SK-N-SH treated with all-trans-retinoic acid at 6 μM for 48 hours (cell line): ENCODE measurements at regions not wholly inside any gene's neighbourhood (a gene's known extent, or its start where the extent isn't known, plus 50 kb on each side); places are given as distances from the start of the nearest gene placed in this dataset.

Experiments used
- ARNTL ChIP-seq: fragments of 450-650 bp; formaldehyde crosslinking; IDR thresholded peaks from 2 replicates; pipeline ENCODE4 v1.5.0; 2020; ENCODE audit warnings: low read depth, mild to moderate bottlenecking, moderate library complexity, borderline replicate concordance
- CREB5 ChIP-seq: fragments of 250-450 bp; sonication (Bioruptor Pico); IDR thresholded peaks from 2 replicates; pipeline ENCODE4 v1.5.1; 2020; ENCODE audit warnings: low read depth, mild to moderate bottlenecking, moderate library complexity
- CSDC2 ChIP-seq: fragments of 250-450 bp; sonication (Bioruptor Pico); IDR thresholded peaks from 2 replicates; pipeline ENCODE4 v1.5.0; 2020; ENCODE audit warnings: mild to moderate bottlenecking, moderate library complexity
- CSRNP3 ChIP-seq: fragments of 250-450 bp; sonication (Bioruptor Pico); IDR thresholded peaks from 2 replicates; pipeline ENCODE4 v1.5.1; 2021; ENCODE audit warnings: mild to moderate bottlenecking, moderate library complexity
- ESRRG ChIP-seq: fragments of 250-450 bp; sonication (Bioruptor Pico); IDR thresholded peaks from 2 replicates; pipeline ENCODE4 v1.6.1; 2021; ENCODE audit warnings: mild to moderate bottlenecking
- GLIS3 ChIP-seq: fragments of 250-450 bp; sonication (Bioruptor Pico); IDR thresholded peaks from 2 replicates; pipeline ENCODE4 v1.5.0; 2020; ENCODE audit warnings: mild to moderate bottlenecking, moderate library complexity
- RARB ChIP-seq: fragments of 250-450 bp; sonication (Bioruptor Pico); IDR thresholded peaks from 2 replicates; pipeline ENCODE4 v1.8.0; 2021; ENCODE audit warnings: mild to moderate bottlenecking, moderate library complexity
- SNAI2 ChIP-seq: fragments of 250-450 bp; sonication (Bioruptor Pico); IDR thresholded peaks from 2 replicates; pipeline ENCODE4 v1.5.0; 2020; ENCODE audit warnings: mild to moderate bottlenecking, moderate library complexity
- ZFP3 ChIP-seq: fragments of 250-450 bp; sonication (Bioruptor Pico); IDR thresholded peaks from 2 replicates; pipeline ENCODE4 v1.5.0; 2020; ENCODE audit warnings: mild to moderate bottlenecking, moderate library complexity
- ZFP30 ChIP-seq: fragments of 450-650 bp; formaldehyde crosslinking; IDR thresholded peaks from 2 replicates; pipeline ENCODE4 v1.5.0; 2022; ENCODE audit warnings: mild to moderate bottlenecking, moderate library complexity
- ZNF8 ChIP-seq: fragments of 450-650 bp; formaldehyde crosslinking; IDR thresholded peaks from 2 replicates; pipeline ENCODE4 v1.5.0; 2020; ENCODE audit warnings: mild to moderate bottlenecking, moderate library complexity
- TF ChIP-seq, protein P1 (sequence below): fragments of 250-450 bp; sonication (Bioruptor Pico); IDR thresholded peaks from 2 replicates; pipeline ENCODE4 v1.8.0; 2020; ENCODE audit warnings: mild to moderate bottlenecking, moderate library complexity, borderline replicate concordance
- TF ChIP-seq, protein P2 (sequence below): fragments of 250-450 bp; sonication (Bioruptor Pico); IDR thresholded peaks from 2 replicates; pipeline ENCODE4 v1.5.0; 2020; ENCODE audit warnings: mild to moderate bottlenecking, moderate library complexity

DNA sequence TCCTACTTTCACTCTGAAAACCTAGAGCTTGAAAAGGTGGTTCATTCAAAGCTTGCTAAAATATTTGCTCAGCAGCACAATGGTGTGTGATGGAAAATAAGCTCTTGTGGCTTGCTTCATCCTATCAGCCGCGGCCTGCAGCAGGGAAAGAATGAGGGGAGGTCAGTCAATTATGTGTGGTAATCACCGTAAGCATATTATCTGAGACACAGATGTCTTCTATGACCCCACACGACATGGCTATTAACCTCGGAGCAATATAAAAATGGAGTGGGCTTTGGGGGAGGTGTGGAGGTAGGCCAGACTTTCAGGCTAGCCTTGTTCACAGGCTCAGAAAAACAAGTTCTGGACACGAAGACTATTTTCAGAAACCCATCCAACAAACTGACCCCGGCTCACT is 98.4 kb upstream of the SIX3 start:
- TF ChIP-seq, protein P1, sequence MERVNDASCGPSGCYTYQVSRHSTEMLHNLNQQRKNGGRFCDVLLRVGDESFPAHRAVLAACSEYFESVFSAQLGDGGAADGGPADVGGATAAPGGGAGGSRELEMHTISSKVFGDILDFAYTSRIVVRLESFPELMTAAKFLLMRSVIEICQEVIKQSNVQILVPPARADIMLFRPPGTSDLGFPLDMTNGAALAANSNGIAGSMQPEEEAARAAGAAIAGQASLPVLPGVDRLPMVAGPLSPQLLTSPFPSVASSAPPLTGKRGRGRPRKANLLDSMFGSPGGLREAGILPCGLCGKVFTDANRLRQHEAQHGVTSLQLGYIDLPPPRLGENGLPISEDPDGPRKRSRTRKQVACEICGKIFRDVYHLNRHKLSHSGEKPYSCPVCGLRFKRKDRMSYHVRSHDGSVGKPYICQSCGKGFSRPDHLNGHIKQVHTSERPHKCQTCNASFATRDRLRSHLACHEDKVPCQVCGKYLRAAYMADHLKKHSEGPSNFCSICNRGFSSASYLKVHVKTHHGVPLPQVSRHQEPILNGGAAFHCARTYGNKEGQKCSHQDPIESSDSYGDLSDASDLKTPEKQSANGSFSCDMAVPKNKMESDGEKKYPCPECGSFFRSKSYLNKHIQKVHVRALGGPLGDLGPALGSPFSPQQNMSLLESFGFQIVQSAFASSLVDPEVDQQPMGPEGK (CRISPR knock-in tag), result no peak
- TF ChIP-seq ZFP30 (CRISPR knock-in tag) (no peak), CREB5 (CRISPR knock-in tag) (no peak), CSDC2 (CRISPR knock-in tag) (no peak), SNAI2 (CRISPR knock-in tag) (no peak), ZFP3 (no peak), ESRRG (no peak), GLIS3 (no peak), ZNF8 (CRISPR knock-in tag) (no peak), RARB (no peak), ARNTL (CRISPR knock-in tag) (no peak), CSRNP3 (CRISPR knock-in tag) (no peak)
- TF ChIP-seq, protein P2, sequence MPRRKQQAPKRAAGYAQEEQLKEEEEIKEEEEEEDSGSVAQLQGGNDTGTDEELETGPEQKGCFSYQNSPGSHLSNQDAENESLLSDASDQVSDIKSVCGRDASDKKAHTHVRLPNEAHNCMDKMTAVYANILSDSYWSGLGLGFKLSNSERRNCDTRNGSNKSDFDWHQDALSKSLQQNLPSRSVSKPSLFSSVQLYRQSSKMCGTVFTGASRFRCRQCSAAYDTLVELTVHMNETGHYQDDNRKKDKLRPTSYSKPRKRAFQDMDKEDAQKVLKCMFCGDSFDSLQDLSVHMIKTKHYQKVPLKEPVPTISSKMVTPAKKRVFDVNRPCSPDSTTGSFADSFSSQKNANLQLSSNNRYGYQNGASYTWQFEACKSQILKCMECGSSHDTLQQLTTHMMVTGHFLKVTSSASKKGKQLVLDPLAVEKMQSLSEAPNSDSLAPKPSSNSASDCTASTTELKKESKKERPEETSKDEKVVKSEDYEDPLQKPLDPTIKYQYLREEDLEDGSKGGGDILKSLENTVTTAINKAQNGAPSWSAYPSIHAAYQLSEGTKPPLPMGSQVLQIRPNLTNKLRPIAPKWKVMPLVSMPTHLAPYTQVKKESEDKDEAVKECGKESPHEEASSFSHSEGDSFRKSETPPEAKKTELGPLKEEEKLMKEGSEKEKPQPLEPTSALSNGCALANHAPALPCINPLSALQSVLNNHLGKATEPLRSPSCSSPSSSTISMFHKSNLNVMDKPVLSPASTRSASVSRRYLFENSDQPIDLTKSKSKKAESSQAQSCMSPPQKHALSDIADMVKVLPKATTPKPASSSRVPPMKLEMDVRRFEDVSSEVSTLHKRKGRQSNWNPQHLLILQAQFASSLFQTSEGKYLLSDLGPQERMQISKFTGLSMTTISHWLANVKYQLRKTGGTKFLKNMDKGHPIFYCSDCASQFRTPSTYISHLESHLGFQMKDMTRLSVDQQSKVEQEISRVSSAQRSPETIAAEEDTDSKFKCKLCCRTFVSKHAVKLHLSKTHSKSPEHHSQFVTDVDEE (CRISPR knock-in tag), result no peak
